CD14-positive monocyte (primary cell): ENCODE measurements at regions not wholly inside any gene's neighbourhood (a gene's known extent, or its start where the extent isn't known, plus 50 kb on each side); places are given as distances from the start of the nearest gene placed in this dataset.

ENCODE experiments used
- DNase-seq, 3 donors: peaks; one replicate each; pipeline ENCODE4 v3.0.0-alpha.2; 2011 to 2022
- H2AFZ ChIP-seq: 2 replicates; pipeline ENCODE4 v1.6.0; 2012; ENCODE audit warnings: mild to moderate bottlenecking, low read depth, low read length, inconsistent platforms; ENCODE audit not compliant: insufficient read depth, poor library complexity, severe bottlenecking
- H3K27ac ChIP-seq, 2 donors: 1 replicate in 1 of 2; 2 replicates in 1 of 2; pipeline ENCODE4 v1.5.1; 2012 to 2013; ENCODE audit warnings: low read length in 2 of 2, control low read depth in 1 of 2, inconsistent platforms in 1 of 2, low read depth in 1 of 2, mild to moderate bottlenecking in 1 of 2
- H3K27me3 ChIP-seq, 2 donors: one replicate each; pipeline versions ENCODE4 v1.6.0 to v1.6.1; 2011 to 2013; ENCODE audit warnings: low read length in 2 of 2; ENCODE audit not compliant: control insufficient read depth in 2 of 2, insufficient read depth in 2 of 2
- H3K36me3 ChIP-seq, 2 donors: replicated peaks in 1 of 2; 1 replicate in 1 of 2; 2 replicates in 1 of 2; pipeline versions ENCODE4 v1.5.1 to v1.6.1; 2012 to 2013; ENCODE audit warnings: low read length in 2 of 2, control low read depth in 1 of 2, inconsistent platforms in 1 of 2, mild to moderate bottlenecking in 1 of 2; ENCODE audit not compliant: insufficient read depth in 2 of 2, control insufficient read depth in 1 of 2
- H3K4me1 ChIP-seq, 2 donors: 1 replicate in 1 of 2; 2 replicates in 1 of 2; pipeline versions ENCODE4 v1.5.1 to v1.6.1; 2012 to 2013; ENCODE audit warnings: low read length in 2 of 2, control low read depth in 1 of 2, inconsistent platforms in 1 of 2, mild to moderate bottlenecking in 1 of 2, moderate library complexity in 1 of 2; ENCODE audit not compliant: insufficient read depth in 2 of 2, control insufficient read depth in 1 of 2
- H3K4me2 ChIP-seq: replicated peaks from 2 replicates; pipeline ENCODE3; 2012; ENCODE audit warnings: low read length, moderate library complexity, mild to moderate bottlenecking; ENCODE audit not compliant: poor library complexity, severe bottlenecking; ENCODE audit errors: extremely low read depth
- H3K4me3 ChIP-seq, 3 experiments: fragments of 200-600 bp in 1 of 3; sonication (generic) in 1 of 3; replicated peaks in 1 of 3; 1 replicate in 2 of 3; 2 replicates in 1 of 3; pipeline ENCODE4 v1.5.1; 2011 to 2013; ENCODE audit warnings: low read length in 3 of 3, mild to moderate bottlenecking in 3 of 3, control low read depth in 2 of 3, low read depth in 2 of 3, inconsistent platforms in 1 of 3, moderate library complexity in 1 of 3
- H3K79me2 ChIP-seq: 2 replicates; pipeline ENCODE4 v1.6.0; 2012; ENCODE audit warnings: mild to moderate bottlenecking, control low read depth, inconsistent platforms, low read length, moderate library complexity; ENCODE audit not compliant: insufficient read depth
- H3K9ac ChIP-seq: 2 replicates; pipeline ENCODE4 v1.6.0; 2017; ENCODE audit warnings: low read length, mild to moderate bottlenecking; ENCODE audit not compliant: insufficient read depth, poor library complexity, severe bottlenecking
- H3K9me3 ChIP-seq, 2 donors: replicated peaks in 1 of 2; 1 replicate in 1 of 2; 2 replicates in 1 of 2; pipeline versions ENCODE4 v1.5.1 to v1.6.1; 2012 to 2013; ENCODE audit warnings: low read length in 2 of 2, control low read depth in 1 of 2; ENCODE audit not compliant: control insufficient read depth in 1 of 2, insufficient read depth in 1 of 2
- H4K20me1 ChIP-seq: 2 replicates; pipeline ENCODE4 v1.6.0; 2012; ENCODE audit warnings: mild to moderate bottlenecking, low read length, control low read depth, moderate library complexity; ENCODE audit not compliant: insufficient read depth
- H3K27ac Mint-ChIP-seq, 7 donors: one replicate each; pipeline ENCODE4 v1.8.0; 2020; ENCODE audit warnings: mild to moderate bottlenecking in 7 of 7, mixed read lengths in 7 of 7, moderate library complexity in 6 of 7, inconsistent platforms in 2 of 7
- H3K27me3 Mint-ChIP-seq, 3 donors: one replicate each; pipeline ENCODE4 v1.8.0; 2021 to 2022; ENCODE audit warnings: low read depth in 3 of 3, mild to moderate bottlenecking in 3 of 3, mixed read lengths in 3 of 3, moderate library complexity in 3 of 3, inconsistent platforms in 1 of 3
- H3K36me3 Mint-ChIP-seq, 2 donors: one replicate each; pipeline ENCODE4 v1.8.0; 2020; ENCODE audit warnings: mixed read lengths in 2 of 2, inconsistent platforms in 1 of 2, mild to moderate bottlenecking in 1 of 2
- H3K4me1 Mint-ChIP-seq: one replicate; pipeline ENCODE4 v1.8.0; 2020; ENCODE audit warnings: mild to moderate bottlenecking, mixed read lengths
- H3K4me3 Mint-ChIP-seq, 2 donors: one replicate each; pipeline ENCODE4 v1.8.0; 2020; ENCODE audit warnings: mild to moderate bottlenecking in 2 of 2, mixed read lengths in 2 of 2, moderate library complexity in 1 of 2
- H3K9me3 Mint-ChIP-seq, 7 donors: one replicate each; pipeline ENCODE4 v1.8.0; 2020 to 2022; ENCODE audit warnings: mixed read lengths in 7 of 7, mild to moderate bottlenecking in 6 of 7, moderate library complexity in 6 of 7, inconsistent platforms in 2 of 7
- WGBS: methylation state at CpG from one replicate; pipeline ENCODE4 v1.1.5; 2013; ENCODE audit warnings: missing lambda C conversion rate; ENCODE audit not compliant: insufficient coverage; 5-methylcytosine and 5-hydroxymethylcytosine counted together
- intact Hi-C, 2 donors: fragments of 100-400 bp; cut with micrococcal nuclease; formaldehyde crosslinking; loops; one replicate each; pipeline versions ENCODE4 v1.15.0 to v1.15.1; 2023
- TF ChIP-seq, protein P1 (sequence below): fragments of 200-600 bp; IDR thresholded peaks from one replicate; pipeline ENCODE4 v1.8.0; 2022; ENCODE audit warnings: antibody characterized with exemption, mild to moderate bottlenecking

DNA sequence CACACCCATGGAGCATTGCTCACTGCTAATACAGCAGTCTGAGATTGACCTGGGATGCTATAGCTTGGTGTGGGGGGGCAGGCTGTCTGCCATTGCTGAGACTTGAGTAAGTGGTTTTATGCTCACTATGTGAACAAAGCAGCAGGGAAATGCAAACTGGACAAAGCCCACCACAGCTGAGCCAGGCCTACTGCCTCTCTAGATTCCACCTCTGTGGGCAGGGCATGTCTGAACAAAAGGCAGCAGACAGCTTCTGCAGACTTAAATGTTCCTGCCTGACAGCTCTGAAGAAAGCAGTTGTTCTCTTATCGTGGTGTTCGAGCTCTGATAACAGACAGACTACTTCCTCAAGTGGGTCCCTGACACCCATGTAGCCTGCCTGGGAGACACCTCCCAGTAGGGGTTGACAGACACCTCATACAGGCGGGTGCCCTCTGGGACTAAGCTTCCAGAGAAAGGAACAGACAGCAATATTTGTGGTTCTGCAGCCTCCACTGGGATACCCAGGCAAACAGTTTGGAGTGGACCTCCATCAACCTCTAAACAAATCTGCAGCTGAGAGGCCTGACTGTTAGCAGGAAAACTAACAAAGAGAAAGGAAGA lies 2204.8 kb downstream of the TP53TG3F start:
- Histone ChIP-seq H3K79me2 (no peaks in the 10 kb centered on the region), H3K9ac (no peak overlapping the region), H3K27me3 (no peaks in the 10 kb centered on the region), H4K20me1 (no peaks in the 10 kb centered on the region), H3K4me2 (no peak overlapping the region), H3K27ac (no peak overlapping the region), H3K9me3 (peaks cover 14 to 29% of the 10 kb centered on the region in 2 donors), H2AFZ (no peak overlapping the region), H3K4me1 (no peaks in the 10 kb centered on the region), H3K36me3 (no peaks in the 10 kb centered on the region), H3K4me3 (no peak overlapping the region)
- DNase-seq: no peak
- Mint-ChIP-seq H3K4me1 (no peaks in the 10 kb centered on the region), H3K36me3 (no peaks in the 10 kb centered on the region), H3K4me3 (no peak overlapping the region), H3K27me3 (no peaks in the 10 kb centered on the region), H3K9me3 (peaks cover 5 to 21% (median 14%) of the 10 kb centered on the region in 7 donors), H3K27ac (no peak overlapping the region)
- 20% methylated on average over 1 of the region's 3 CpGs for WGBS
- intact Hi-C loops: no loop called here
- TF ChIP-seq, protein P1, sequence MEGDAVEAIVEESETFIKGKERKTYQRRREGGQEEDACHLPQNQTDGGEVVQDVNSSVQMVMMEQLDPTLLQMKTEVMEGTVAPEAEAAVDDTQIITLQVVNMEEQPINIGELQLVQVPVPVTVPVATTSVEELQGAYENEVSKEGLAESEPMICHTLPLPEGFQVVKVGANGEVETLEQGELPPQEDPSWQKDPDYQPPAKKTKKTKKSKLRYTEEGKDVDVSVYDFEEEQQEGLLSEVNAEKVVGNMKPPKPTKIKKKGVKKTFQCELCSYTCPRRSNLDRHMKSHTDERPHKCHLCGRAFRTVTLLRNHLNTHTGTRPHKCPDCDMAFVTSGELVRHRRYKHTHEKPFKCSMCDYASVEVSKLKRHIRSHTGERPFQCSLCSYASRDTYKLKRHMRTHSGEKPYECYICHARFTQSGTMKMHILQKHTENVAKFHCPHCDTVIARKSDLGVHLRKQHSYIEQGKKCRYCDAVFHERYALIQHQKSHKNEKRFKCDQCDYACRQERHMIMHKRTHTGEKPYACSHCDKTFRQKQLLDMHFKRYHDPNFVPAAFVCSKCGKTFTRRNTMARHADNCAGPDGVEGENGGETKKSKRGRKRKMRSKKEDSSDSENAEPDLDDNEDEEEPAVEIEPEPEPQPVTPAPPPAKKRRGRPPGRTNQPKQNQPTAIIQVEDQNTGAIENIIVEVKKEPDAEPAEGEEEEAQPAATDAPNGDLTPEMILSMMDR: no peak

DNA sequence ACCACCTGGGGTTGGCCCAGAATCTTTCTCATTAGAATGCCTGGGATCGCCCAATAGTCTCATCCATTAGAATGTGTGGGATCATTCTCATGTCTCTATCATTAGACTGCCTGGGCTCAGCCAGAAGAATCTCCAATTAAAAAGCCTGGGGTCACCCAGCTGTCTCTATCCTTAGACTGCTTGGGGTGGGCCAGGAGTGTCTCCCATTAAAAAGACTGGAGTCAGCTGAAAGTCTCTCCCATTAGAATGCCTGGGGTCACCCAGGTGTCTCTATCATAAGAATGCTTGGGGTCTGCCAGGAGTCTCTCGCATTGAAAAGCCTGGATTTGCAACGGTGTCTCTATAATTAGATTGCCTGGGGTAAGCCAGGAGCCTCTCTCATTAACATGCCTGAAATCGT lies 2225.7 kb downstream of the TP53TG3F start:
- peaks cover 69 to 76% of the 10 kb centered on the region in 2 donors for H3K9me3 ChIP-seq
- H3K4me1 Mint-ChIP-seq: no peaks in the 10 kb centered on the region
- H3K36me3 Mint-ChIP-seq: no peaks in the 10 kb centered on the region
- H3K9me3 Mint-ChIP-seq: peaks cover 8 to 67% (median 41%) of the 10 kb centered on the region in 7 donors
- TF ChIP-seq, protein P1: no peak
- no peaks in the 10 kb centered on the region for H3K4me1 ChIP-seq
- H3K4me3 Mint-ChIP-seq: no peak overlapping the region
- DNase-seq: no peak
- H2AFZ ChIP-seq: no peak overlapping the region
- no peaks in the 10 kb centered on the region for H3K79me2 ChIP-seq
- H3K9ac ChIP-seq: no peak overlapping the region
- H3K36me3 ChIP-seq: no peaks in the 10 kb centered on the region
- H3K27me3 Mint-ChIP-seq: no peaks in the 10 kb centered on the region
- no peaks in the 10 kb centered on the region for H3K27me3 ChIP-seq
- no peak overlapping the region for H3K27ac Mint-ChIP-seq
- H4K20me1 ChIP-seq: no peaks in the 10 kb centered on the region
- H3K4me2 ChIP-seq: no peak overlapping the region
- intact Hi-C loops: no loop called here
- H3K4me3 ChIP-seq: no peak overlapping the region
- H3K27ac ChIP-seq: no peak overlapping the region
- 92% methylated on average over 2 of the region's 4 CpGs for WGBS
